GM12892 (cell line): ENCODE measurements at regions not wholly inside any gene's neighbourhood (a gene's known extent, or its start where the extent isn't known, plus 50 kb on each side); places are given as distances from the start of the nearest gene placed in this dataset.

Experiments used
- POLR2A ChIP-seq: IDR thresholded peaks from 2 replicates; pipeline ENCODE4 v1.6.1; 2011; ENCODE audit warnings: low read depth, low read length, control low read depth
- POLR2AphosphoS5 ChIP-seq: IDR thresholded peaks from 2 replicates; pipeline ENCODE4 v1.6.1; 2011; ENCODE audit warnings: low read depth, low read length, control low read depth
- TAF1 ChIP-seq: IDR thresholded peaks from 2 replicates; pipeline ENCODE4 v1.6.1; 2011; ENCODE audit warnings: low read depth, mild to moderate bottlenecking, control low read depth, low read length, borderline replicate concordance

GRCh38 chr18:35861367-35862118 lies 110.9 kb upstream of the RMP24 start:
- TF ChIP-seq POLR2AphosphoS5 (no peak), POLR2A (no peak), TAF1 (no peak)
